ENCODE measurements at regions not wholly inside any gene's neighbourhood (a gene's known extent, or its start where the extent isn't known, plus 50 kb on each side); places are given as distances from the start of the nearest gene placed in this dataset.

GRCh38 chr6:14440215-14440910 is 322.8 kb downstream of the CD83 start:
- intact Hi-C loops (cut with micrococcal nuclease): no loop called here
- ATAC-seq: peak; percentile 3
- no peak for DNase-seq

- intact Hi-C loops (cut with micrococcal nuclease): no loop called here
- peak; percentile 94 for ATAC-seq
- no peak for DNase-seq
These were observed 323.6 kb downstream of the CD83 start for GRCh38 chr6:14440940-14441781.

- ATAC-seq (peak; percentile 12), DNase-seq (no peak)
- intact Hi-C loops (cut with micrococcal nuclease): no loop called here
These were observed 324.7 kb downstream of the CD83 start for GRCh38 chr6:14442242-14442641.

DNA sequence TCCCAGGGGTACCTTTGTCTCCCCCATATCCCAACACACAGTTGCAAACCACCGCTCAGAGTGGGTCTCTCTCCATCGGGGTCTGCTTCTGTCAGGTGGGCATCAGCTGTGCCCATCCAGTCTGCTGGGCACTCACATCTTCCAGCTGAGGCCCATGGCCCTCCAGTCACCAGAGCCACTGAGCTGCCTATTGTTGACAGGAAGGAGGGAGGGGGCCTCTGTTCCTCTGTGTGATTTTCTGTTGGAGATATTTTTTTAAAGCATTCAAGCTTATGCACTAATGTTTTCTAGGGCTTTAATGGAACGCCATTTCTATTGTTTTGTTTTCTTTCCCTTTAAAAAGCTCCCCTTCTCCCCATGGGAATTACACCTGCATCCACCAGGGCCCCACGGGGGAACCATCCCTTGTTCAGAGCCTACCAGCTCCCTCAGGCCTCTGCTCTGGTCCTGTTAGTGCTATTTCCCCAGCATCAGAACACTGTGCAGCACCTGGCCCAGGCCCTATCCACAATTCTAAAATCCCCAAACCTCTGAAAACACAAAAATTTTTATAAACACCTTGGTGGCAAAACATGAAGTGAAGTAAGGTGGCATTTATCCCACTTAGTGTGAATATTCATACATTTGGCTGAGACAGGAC is 326.2 kb downstream of the CD83 start:
- ATAC-seq (no peak), DNase-seq (no peak)
- intact Hi-C loops (cut with micrococcal nuclease): no loop called here

GRCh38 chr6:14444295-14444972 is 326.9 kb downstream of the CD83 start:
- no peak for ATAC-seq
- no peak for DNase-seq
- intact Hi-C loops (cut with micrococcal nuclease): no loop called here

DNA sequence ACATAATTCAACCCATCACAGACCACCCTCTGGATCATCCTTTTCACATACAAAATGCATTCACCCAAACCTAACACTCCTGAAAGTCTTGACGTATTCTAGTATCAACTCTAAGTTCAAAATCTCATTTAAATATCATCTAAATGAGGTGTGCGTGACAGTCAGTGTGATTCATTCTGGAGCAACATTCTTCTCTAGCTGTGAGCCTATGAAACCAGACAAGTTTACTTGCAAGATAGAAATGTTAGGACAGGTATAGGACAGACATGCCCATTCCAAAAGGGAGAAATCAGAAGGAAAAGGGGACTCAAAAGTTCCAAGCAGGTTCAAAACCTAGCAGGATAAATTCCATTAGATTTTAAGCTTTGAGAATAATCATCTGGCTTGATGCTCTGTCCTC is 329.7 kb downstream of the CD83 start:
- DNase-seq (no peak), ATAC-seq (no peak)
- intact Hi-C loops (cut with micrococcal nuclease): no loop called here

DNA sequence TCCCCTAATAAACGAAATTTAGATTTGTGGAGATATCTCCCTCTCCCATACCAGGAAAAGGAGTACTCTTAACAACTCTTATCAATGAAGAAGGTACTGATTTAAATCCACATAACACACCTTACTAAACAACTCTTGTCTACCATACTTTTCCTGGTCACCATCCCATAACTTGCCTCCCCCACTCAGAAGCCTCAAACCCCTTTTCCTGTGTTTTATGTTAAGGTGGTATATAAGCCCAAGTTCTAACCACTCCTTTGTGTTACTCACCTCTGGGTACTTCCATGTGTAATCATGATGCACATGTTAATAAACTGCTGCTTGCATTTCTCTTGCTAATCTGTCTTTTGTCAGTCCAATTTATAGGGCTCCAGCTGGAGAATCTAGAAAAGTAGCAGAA is 330.7 kb downstream of the CD83 start:
- ATAC-seq (no peak), DNase-seq (no peak)
- intact Hi-C loops (cut with micrococcal nuclease): no loop called here

DNA sequence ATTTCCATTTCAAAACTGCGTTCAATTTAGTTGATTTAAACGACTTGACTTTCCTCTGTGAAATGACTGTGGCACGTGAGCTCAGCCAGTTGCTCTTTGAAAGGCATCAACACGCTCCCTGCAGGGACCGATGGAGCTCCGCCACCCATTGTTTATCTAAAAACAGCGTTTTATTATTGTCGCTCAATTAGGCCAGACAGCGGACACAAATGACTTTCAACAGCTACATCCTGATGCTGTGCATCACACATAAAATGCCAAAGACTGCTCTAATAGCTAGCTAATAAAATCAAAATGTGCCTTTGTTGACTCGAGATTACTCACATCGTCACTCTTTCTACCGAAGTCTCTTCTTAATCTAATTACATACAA is 332.5 kb downstream of the CD83 start:
- intact Hi-C loops (cut with micrococcal nuclease): no loop called here
- peak; percentile 11 for ATAC-seq

DNA sequence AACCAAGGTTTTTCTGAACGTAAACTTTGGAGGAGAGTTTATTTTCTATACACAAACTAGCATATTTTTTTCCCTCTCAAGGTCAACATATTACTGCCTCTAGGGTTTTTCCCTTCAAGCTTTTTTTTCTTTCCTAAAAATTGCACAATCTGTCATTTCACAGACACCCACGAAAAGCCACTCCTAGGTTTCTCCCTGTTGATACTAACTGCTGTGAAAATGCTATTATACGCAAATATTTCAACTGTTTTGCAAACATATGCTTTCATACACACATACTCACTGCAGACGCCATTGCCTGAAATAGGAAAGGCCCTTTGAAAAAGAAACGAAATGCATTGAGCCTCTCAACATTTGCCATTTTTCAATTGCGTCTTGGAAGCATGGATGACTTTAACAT is 333.0 kb downstream of the CD83 start:
- ATAC-seq (no peak), DNase-seq (no peak)
- intact Hi-C loops (cut with micrococcal nuclease): no loop called here

More for the DNA sequence above, 332.5 kb downstream of the CD83 start:
- no peak for DNase-seq

GRCh38 chr6:14451594-14452374 is 334.2 kb downstream of the CD83 start:
- intact Hi-C loops (cut with micrococcal nuclease): no loop called here
- DNase-seq (no peak), ATAC-seq (no peak)

GRCh38 chr6:14452567-14453527 is 335.3 kb downstream of the CD83 start:
- ATAC-seq: no peak
- DNase-seq: no peak
- intact Hi-C loops (cut with micrococcal nuclease): no loop called here

GRCh38 chr6:14453712-14454472 is 336.3 kb downstream of the CD83 start:
- intact Hi-C loops (cut with micrococcal nuclease): no loop called here
- no peak for ATAC-seq

GRCh38 chr6:14454473-14454775 is 336.9 kb downstream of the CD83 start:
- DNase-seq (no peak), ATAC-seq (no peak)
- intact Hi-C loops (cut with micrococcal nuclease): no loop called here

More at GRCh38 chr6:14453712-14454472, 336.3 kb downstream of the CD83 start:
- DNase-seq: no peak

GRCh38 chr6:14455427-14455826 is 337.9 kb downstream of the CD83 start:
- ATAC-seq: no peak
- intact Hi-C loops (cut with micrococcal nuclease): no loop called here
- no peak for DNase-seq

- peak; percentile 23 for ATAC-seq
- intact Hi-C loops (cut with micrococcal nuclease): no loop called here
- no peak for DNase-seq
These were observed 338.5 kb downstream of the CD83 start for GRCh38 chr6:14455876-14456648.

GRCh38 chr6:14456941-14457340 is 339.4 kb downstream of the CD83 start:
- ATAC-seq: no peak
- DNase-seq: no peak

More at GRCh38 chr6:14456941-14457340, 339.4 kb downstream of the CD83 start:
- intact Hi-C loops (cut with micrococcal nuclease): no loop called here
